K562 (cell line): ENCODE measurements at regions not wholly inside any gene's neighbourhood (a gene's known extent, or its start where the extent isn't known, plus 50 kb on each side); places are given as distances from the start of the nearest gene placed in this dataset.

Source experiments
- ATAC-seq: fragments of 200-7000 bp; cut with Tn5 transposase; 3 replicates; pipeline ENCODE4 v1.9.1; 2020; ENCODE audit warnings: moderate library complexity
- BruUV-seq: library from RNA; stranded (reverse); fragments of 400-500 nt; replicated peaks from 2 replicates; lab custom pipeline; 2021; lab: Mats Ljungman, UMichigan
- CTCF ChIA-PET: fragments of 300-600 bp; formaldehyde crosslinking; extraction: SDS; loops from one replicate; lab custom pipeline; 2021; ENCODE audit warnings: low intra/inter-chr PET ratio; lab: Yijun Ruan, JAX
- POLR2A ChIA-PET: fragments of 300-600, 350-650 bp; sonication (Branson Sonifier 250); formaldehyde crosslinking; extraction: SDS; loops from one replicate; lab custom pipeline; 2021; ENCODE audit warnings: antibody characterized with exemption, inconsistent platforms; lab: Yijun Ruan, JAX
- DNase-seq, 4 experiments: peaks; one replicate each; pipeline versions ENCODE4 v3.0.0 to v3.0.0-alpha.2; 2011 to 2018; ENCODE audit warnings: low spot score in 3 of 4, mixed read lengths in 3 of 4; ENCODE audit errors: extremely low read depth in 1 of 4
- FAIRE-seq: peaks from 2 replicates; lab custom pipeline; 2011; peaks lifted over from hg19 to GRCh38; lab: Jason Lieb, UNC
- H2AFZ ChIP-seq: 2 replicates; pipeline ENCODE4 v1.6.0; 2011; ENCODE audit warnings: low read depth, low read length, control low read depth, inconsistent platforms
- H3K27ac ChIP-seq: fragments of 200-600 bp; 3 replicates; pipeline ENCODE4 v1.8.0; 2011; ENCODE audit warnings: low read depth, mild to moderate bottlenecking, control low read depth, inconsistent platforms, low read length, moderate library complexity, mixed read lengths; ENCODE audit errors: extremely low read depth
- H3K27me3 ChIP-seq, 2 experiments: fragments of 300-600 bp in 1 of 2; 2 replicates in 1 of 2; 3 replicates in 1 of 2; pipeline versions ENCODE4 v1.6.0 to v1.8.0; 2011; ENCODE audit warnings: inconsistent platforms in 2 of 2, low read length in 2 of 2, mild to moderate bottlenecking in 1 of 2, mixed read lengths in 1 of 2, moderate library complexity in 1 of 2; ENCODE audit not compliant: control insufficient read depth in 2 of 2, insufficient read depth in 2 of 2
- H3K36me3 ChIP-seq: fragments of 300-600 bp; 3 replicates; pipeline ENCODE4 v1.8.0; 2011; ENCODE audit warnings: mild to moderate bottlenecking, low read length, inconsistent platforms; ENCODE audit not compliant: control insufficient read depth, insufficient read depth
- H3K4me1 ChIP-seq, 2 experiments: fragments of 200-600 bp in 1 of 2; replicated peaks in 1 of 2; 2 replicates in 1 of 2; 3 replicates in 1 of 2; pipeline versions ENCODE4 v1.5.1 to v1.8.0; 2011; ENCODE audit warnings: inconsistent platforms in 2 of 2, low read length in 2 of 2, mild to moderate bottlenecking in 1 of 2, mixed read lengths in 1 of 2, moderate library complexity in 1 of 2; ENCODE audit not compliant: control insufficient read depth in 2 of 2, insufficient read depth in 2 of 2
- H3K4me2 ChIP-seq: 2 replicates; pipeline ENCODE4 v1.6.1; 2011; ENCODE audit warnings: low read length, control low read depth, inconsistent platforms, mixed read lengths; ENCODE audit not compliant: insufficient read depth
- H3K4me3 ChIP-seq: fragments of 200-600 bp; sonication (generic), shearing (Covaris generic); 2 replicates; pipeline ENCODE4 v1.5.1; 2016; ENCODE audit warnings: control low read depth, inconsistent platforms
- H3K79me2 ChIP-seq: fragments of 200-600 bp; 3 replicates; pipeline ENCODE4 v1.8.0; 2011; ENCODE audit warnings: low read length, inconsistent platforms; ENCODE audit not compliant: control insufficient read depth, insufficient read depth
- H3K9ac ChIP-seq, 2 experiments: 2 replicates each; pipeline versions ENCODE4 v1.6.0 to v1.6.1; 2011; ENCODE audit warnings: low read depth in 2 of 2, low read length in 2 of 2, control low read depth in 1 of 2, inconsistent platforms in 1 of 2, mild to moderate bottlenecking in 1 of 2, mixed read lengths in 1 of 2; ENCODE audit not compliant: insufficient read depth in 1 of 2
- H3K9me1 ChIP-seq: one replicate; pipeline ENCODE4 v1.6.0; 2011; ENCODE audit warnings: inconsistent platforms, mild to moderate bottlenecking, low read length, moderate library complexity; ENCODE audit not compliant: control insufficient read depth, insufficient read depth
- H3K9me3 ChIP-seq: replicated peaks from 2 replicates; pipeline ENCODE4 v1.5.1; 2011; ENCODE audit warnings: low read depth, low read length, inconsistent platforms; ENCODE audit not compliant: control insufficient read depth, insufficient read depth
- H4K20me1 ChIP-seq: replicated peaks from 2 replicates; pipeline ENCODE4 v1.6.1; 2011; ENCODE audit warnings: low read length, inconsistent platforms, mixed read lengths; ENCODE audit not compliant: control insufficient read depth, insufficient read depth
- ADNP ChIP-seq: fragments of 200-800 bp; sonication (Bioruptor generic); IDR thresholded peaks from 2 replicates; pipeline ENCODE4 v1.6.1; 2016; ENCODE audit warnings: missing genetic modification characterization, missing compliant biosample characterization
- POLR2A ChIP-seq: fragments of 450-650 bp; conservative IDR thresholded peaks from 2 replicates; pipeline ENCODE4 v1.6.1; 2016
- POLR2AphosphoS2 ChIP-seq: IDR thresholded peaks from 2 replicates; pipeline ENCODE4 v1.6.1; 2012; ENCODE audit warnings: low read length, improper control_type of control experiment
- RAD51 ChIP-seq: fragments of 450-650 bp; IDR thresholded peaks from 2 replicates; pipeline ENCODE4 v1.7.1; 2016; ENCODE audit warnings: low read depth, mild to moderate bottlenecking, borderline replicate concordance
- TCF3 ChIP-seq: sonication (generic); formaldehyde crosslinking; IDR thresholded peaks from 2 replicates; pipeline ENCODE4 v1.4.0; 2020; ENCODE audit warnings: mild to moderate bottlenecking, missing genetic modification reagents
- TCFL5 ChIP-seq: fragments of 250-450 bp; sonication (Bioruptor Pico); conservative IDR thresholded peaks from 2 replicates; pipeline ENCODE4 v1.6.1; 2021; ENCODE audit warnings: mild to moderate bottlenecking, moderate library complexity, matching md5 sums
- TRIM28 ChIP-seq: fragments of 450-650 bp; IDR thresholded peaks from 2 replicates; pipeline ENCODE4 v1.6.1; 2017
- YBX1 ChIP-seq: fragments of 450-650 bp; IDR thresholded peaks from 2 replicates; pipeline ENCODE4 v1.7.1; 2016; ENCODE audit warnings: mild to moderate bottlenecking
- ZNF318 ChIP-seq, 2 experiments: fragments of 450-650 bp; IDR thresholded peaks; 2 replicates each; pipeline ENCODE4 v1.6.1; 2016; ENCODE audit warnings: mild to moderate bottlenecking in 2 of 2, borderline replicate concordance in 1 of 2, low read depth in 1 of 2, moderate library complexity in 1 of 2
- ZNF696 ChIP-seq: fragments of 250-450 bp; sonication (Bioruptor Pico); conservative IDR thresholded peaks from 2 replicates; pipeline ENCODE4 v1.4.0; 2020; ENCODE audit warnings: mild to moderate bottlenecking, moderate library complexity
- ZNF77 ChIP-seq: fragments of 250-450 bp; sonication (Bioruptor Pico); IDR thresholded peaks from 2 replicates; pipeline ENCODE4 v1.5.0; 2020
- WGBS: fragments of 100-300 bp; shearing (Covaris generic); methylation state at CpG from one replicate; pipeline ENCODE4 v1.1.6; 2016; ENCODE audit warnings: low coverage, mixed read lengths; ENCODE audit not compliant: insufficient coverage; ENCODE audit errors: missing lambda C conversion rate; 5-methylcytosine and 5-hydroxymethylcytosine counted together
- in situ Hi-C: fragments of 300-500 bp; cut with MboI; formaldehyde crosslinking; loops from 4 replicates; pipeline ENCODE4 v1.15.0; 2018; ENCODE audit warnings: inconsistent platforms, mixed read lengths
- intact Hi-C: fragments of 100-400 bp; cut with micrococcal nuclease; formaldehyde crosslinking; loops from 2 replicates; pipeline ENCODE4 v1.14.2; 2022
- TF ChIP-seq, protein P1 (sequence below), 2 experiments: IDR thresholded peaks; 2 replicates each; pipeline ENCODE4 v1.6.1; 2012; ENCODE audit warnings: improper control_type of control experiment in 2 of 2, low read depth in 2 of 2, low read length in 2 of 2, borderline replicate concordance in 1 of 2

DNA sequence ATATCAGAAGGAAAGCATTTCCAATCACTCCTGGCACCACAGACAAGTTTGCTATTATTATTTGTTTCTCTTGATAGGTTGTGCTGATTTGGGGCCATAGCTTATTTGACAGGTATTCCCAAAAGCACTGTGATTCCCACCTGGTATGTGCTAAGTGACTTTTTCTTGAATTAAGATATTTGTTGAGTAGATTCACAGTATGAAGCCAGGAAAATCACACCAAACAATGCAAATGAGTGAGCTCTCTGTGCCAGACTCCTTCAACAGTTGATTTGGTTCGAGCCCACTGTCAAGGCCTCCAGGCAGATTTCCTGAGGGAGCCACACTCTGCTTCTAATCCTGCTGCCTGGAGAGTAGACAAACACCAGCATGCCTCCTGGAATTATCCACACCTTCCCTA is 253.0 kb upstream of the POU2AF2 start (continued):
- TF ChIP-seq ADNP (tag) (no peak), RAD51 (no peak), ZNF696 (CRISPR knock-in tag) (no peak), TCFL5 (no peak), YBX1 (no peak)
- TF ChIP-seq, all 486 proteins: peak for 0

DNA sequence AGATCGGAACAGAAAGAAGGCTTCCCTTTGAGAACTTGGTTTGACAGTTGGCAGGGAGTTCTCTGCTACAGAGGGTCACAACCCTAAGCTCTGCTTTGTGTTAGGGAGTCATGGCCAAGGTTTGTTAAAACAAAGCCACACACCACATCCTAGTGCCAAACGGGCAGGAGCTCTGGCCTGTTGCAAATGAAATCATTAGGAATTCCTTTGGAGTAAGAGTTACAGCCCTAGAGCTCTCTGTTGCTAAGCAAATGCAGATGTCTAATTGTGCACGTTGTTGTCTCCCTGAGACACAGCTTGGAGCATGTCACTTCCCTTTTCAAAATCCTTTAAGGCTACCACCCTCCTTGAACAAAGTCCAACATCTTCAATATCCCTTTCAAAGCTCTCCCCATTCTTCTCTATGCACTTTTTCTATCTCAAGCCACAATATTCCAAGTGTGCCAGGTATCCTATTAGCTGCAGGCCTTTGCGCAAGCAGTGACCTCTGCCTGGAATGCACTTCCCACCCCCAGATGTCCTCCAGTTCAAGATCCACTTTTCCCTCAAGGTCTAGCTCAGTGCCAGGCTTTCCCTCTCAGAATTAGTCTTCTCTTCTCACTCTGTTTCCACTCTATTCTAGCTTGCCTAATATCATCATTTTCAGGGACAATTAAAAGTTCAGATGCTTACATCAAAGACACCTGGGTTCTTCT is 253.7 kb upstream of the POU2AF2 start:
- no peaks in the 10 kb centered on the region for H4K20me1 ChIP-seq
- DNase-seq: no peak
- H3K4me2 ChIP-seq: no peak overlapping the region
- H3K4me3 ChIP-seq: no peak overlapping the region
- 3% methylated on average over 4 of the region's 4 CpGs for WGBS
- H3K9ac ChIP-seq: no peak overlapping the region
- no peaks in the 10 kb centered on the region for H3K9me3 ChIP-seq
- no peak overlapping the region for H2AFZ ChIP-seq
- no peaks in the 10 kb centered on the region for H3K27me3 ChIP-seq
- ChIA-PET POLR2A (interaction anchor here (1.3 kb wide), 1 partner anchor 10 kb away, joined by 3 read pairs; no protein-coding TSS in a partner anchor), CTCF (no interaction called here)
- intact Hi-C loops (no loop called here), in situ Hi-C loops (no loop called here)
- BruUV-seq: no TSS peak
- no peak overlapping the region for H3K27ac ChIP-seq
- no peak for ATAC-seq
- H3K79me2 ChIP-seq: no peaks in the 10 kb centered on the region
- H3K4me1 ChIP-seq: no peaks in the 10 kb centered on the region
- no peaks in the 10 kb centered on the region for H3K9me1 ChIP-seq
- no peaks in the 10 kb centered on the region for H3K36me3 ChIP-seq
- FAIRE-seq: no peak
- TF ChIP-seq, protein P1, sequence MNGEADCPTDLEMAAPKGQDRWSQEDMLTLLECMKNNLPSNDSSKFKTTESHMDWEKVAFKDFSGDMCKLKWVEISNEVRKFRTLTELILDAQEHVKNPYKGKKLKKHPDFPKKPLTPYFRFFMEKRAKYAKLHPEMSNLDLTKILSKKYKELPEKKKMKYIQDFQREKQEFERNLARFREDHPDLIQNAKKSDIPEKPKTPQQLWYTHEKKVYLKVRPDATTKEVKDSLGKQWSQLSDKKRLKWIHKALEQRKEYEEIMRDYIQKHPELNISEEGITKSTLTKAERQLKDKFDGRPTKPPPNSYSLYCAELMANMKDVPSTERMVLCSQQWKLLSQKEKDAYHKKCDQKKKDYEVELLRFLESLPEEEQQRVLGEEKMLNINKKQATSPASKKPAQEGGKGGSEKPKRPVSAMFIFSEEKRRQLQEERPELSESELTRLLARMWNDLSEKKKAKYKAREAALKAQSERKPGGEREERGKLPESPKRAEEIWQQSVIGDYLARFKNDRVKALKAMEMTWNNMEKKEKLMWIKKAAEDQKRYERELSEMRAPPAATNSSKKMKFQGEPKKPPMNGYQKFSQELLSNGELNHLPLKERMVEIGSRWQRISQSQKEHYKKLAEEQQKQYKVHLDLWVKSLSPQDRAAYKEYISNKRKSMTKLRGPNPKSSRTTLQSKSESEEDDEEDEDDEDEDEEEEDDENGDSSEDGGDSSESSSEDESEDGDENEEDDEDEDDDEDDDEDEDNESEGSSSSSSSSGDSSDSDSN (IDR thresholded peaks at IDR 0.05; ENCODE audit: borderline replicate concordance in 1 of 2, low read depth in 2 of 2, low read length in 2 of 2): no peak
- TF ChIP-seq TRIM28: no peak
- no peak for TF ChIP-seq POLR2A
- no peak for TF ChIP-seq ZNF318 (IDR thresholded peaks at IDR 0.05; ENCODE audit: borderline replicate concordance in 1 of 2, low read depth in 1 of 2)
- no peak for TF ChIP-seq TCF3 (CRISPR knock-in tag)
- no peak for TF ChIP-seq POLR2AphosphoS2
- no peak for TF ChIP-seq ZNF77 (CRISPR knock-in tag)
